MV-4-11 (cell line): ENCODE measurements at regions not wholly inside any gene's neighbourhood (a gene's known extent, or its start where the extent isn't known, plus 50 kb on each side); places are given as distances from the start of the nearest gene placed in this dataset.

ENCODE experiments used
- DNase-seq: peaks from one replicate; lab custom pipeline; 2025; lab: John Stamatoyannopoulos, UW

DNA sequence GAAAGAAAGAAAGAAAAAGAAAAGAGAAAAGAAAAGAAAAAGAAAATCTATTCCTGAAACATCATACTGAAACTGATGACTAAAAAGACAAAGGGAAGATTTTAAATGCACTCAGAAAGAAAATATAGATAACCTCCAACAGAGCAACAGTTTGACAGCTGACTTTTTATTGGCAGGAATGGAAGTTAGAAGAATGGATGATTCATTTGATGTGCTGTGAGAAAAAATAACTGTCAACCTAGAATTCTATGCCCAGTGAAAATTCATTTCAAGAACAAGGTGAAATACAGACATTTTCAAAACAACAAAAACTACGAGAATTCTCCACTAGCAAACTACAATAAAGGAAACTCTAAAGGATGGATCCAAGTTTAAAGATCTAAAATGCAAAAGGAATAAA, 50.5 kb upstream of the HSPA12A start:
- no peak for DNase-seq

DNA sequence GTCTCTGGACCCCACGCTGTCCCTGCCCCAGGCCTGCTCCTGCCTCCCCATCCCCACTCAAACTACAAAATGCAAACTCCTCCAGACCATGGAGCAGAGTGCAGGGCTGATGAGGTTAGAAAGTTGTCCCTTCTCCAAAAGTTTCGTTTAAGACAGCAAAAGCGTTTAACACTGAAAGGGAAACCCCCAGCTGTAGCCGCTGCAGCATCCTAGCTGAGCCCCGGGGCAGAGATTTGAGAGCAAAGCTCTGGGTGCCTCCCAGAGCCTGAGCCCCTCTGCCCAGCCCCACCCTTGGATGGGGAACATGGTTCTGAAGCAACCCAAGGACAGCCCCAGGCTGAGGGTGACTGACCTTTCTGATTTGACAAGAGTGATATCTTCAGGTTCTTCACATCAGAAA, 52.8 kb upstream of the ENO4 start:
- no peak for DNase-seq

DNA sequence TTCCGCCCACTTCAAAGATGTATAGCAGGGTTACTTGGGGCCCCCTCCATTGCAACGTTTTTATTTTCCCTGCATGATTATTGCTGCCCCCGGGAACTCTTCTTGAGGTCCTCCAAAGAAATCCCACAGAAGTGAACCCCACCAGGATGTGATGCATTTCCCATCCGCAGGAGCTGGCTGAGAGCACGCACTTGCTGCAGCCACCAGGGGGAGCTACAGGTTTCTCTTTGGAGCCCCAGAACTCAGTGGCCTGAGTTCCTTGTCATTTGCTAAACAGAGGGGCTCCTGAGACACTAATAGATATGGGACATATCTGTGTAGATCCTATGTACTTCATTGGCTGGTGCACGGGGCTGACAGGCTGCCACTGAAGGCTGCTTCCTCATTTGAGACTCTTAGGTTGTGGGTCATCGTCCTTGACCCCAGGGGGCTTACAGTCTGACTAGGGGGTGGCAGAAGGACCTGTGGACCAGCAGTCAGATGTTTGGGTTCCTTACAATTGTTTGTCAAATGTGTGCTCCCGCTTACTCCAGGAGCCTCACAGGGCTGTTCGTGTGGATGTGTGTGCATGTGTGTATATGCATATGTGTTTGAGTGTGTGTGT, 52.3 kb upstream of the ENO4 start:
- DNase-seq: peak; percentile 42

DNA sequence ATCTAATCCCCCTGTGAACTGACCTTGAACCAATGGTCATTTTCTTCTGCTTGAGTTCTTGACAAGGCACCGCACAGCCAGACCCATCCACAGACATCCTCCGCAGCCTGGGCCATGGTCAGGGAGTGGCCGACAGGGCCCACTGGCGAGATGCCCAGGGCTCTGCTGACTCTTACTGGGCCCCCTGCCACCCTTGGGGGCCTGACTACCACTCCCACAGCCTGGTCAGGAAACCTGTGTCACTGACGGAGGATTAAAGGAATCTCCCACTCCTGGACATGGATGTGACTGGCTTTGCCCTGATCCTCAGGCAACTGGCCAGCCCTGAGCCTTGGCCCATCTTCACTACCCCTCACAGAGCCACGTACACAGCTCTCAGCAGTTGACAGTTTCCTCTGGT, 50.4 kb upstream of the ENO4 start:
- no peak for DNase-seq
